Tibial nerve (tissue), 4 donors: ENCODE measurements at regions not wholly inside any gene's neighbourhood (a gene's known extent, or its start where the extent isn't known, plus 50 kb on each side); places are given as distances from the start of the nearest gene placed in this dataset.

Source experiments
- DNase-seq, 2 donors: peaks; one replicate each; pipeline ENCODE4 v3.0.0-alpha.2; 2019; ENCODE audit warnings: low spot score in 2 of 2
- H3K27ac ChIP-seq, 4 donors: fragments of 200-600 bp; sonication (generic) in 3 of 4; one replicate each; pipeline ENCODE4 v1.5.1; 2017 to 2019; ENCODE audit warnings: mild to moderate bottlenecking in 1 of 4
- H3K27me3 ChIP-seq, 2 donors: fragments of 200-600 bp; sonication (generic) in 1 of 2; one replicate each; pipeline versions ENCODE4 v1.5.1 to v1.6.0; 2017 to 2019
- H3K36me3 ChIP-seq, 3 donors: fragments of 200-600 bp; sonication (generic); one replicate each; pipeline ENCODE4 v1.5.1; 2018 to 2019
- H3K4me1 ChIP-seq, 4 donors: fragments of 200-600 bp; sonication (generic) in 3 of 4; one replicate each; pipeline ENCODE4 v1.5.1; 2017 to 2019
- H3K4me3 ChIP-seq, 4 donors: fragments of 200-600 bp; sonication (generic) in 3 of 4; one replicate each; pipeline ENCODE4 v1.5.1; 2017 to 2019; ENCODE audit warnings: mild to moderate bottlenecking in 1 of 4, moderate library complexity in 1 of 4
- H3K9me3 ChIP-seq, 4 donors: fragments of 200-600 bp; sonication (generic) in 3 of 4; one replicate each; pipeline ENCODE4 v1.5.1; 2017 to 2019
- CTCF ChIP-seq, 5 experiments: fragments of 200-600 bp in 3 of 5; fragments of 450-650 bp in 2 of 5; sonication (generic) in 3 of 5; IDR thresholded peaks; one replicate each; pipeline ENCODE4 v1.5.1; 2016 to 2019; ENCODE audit warnings: antibody characterized with exemption in 5 of 5, mild to moderate bottlenecking in 3 of 5, moderate library complexity in 2 of 5
- EP300 ChIP-seq, 2 donors: sonication (generic); formaldehyde crosslinking; IDR thresholded peaks; one replicate each; pipeline ENCODE4 v1.6.1; 2017; ENCODE audit warnings: antibody characterized with exemption in 2 of 2, mild to moderate bottlenecking in 1 of 2
- POLR2A ChIP-seq, 2 donors: fragments of 450-650 bp; IDR thresholded peaks; one replicate each; pipeline ENCODE4 v1.6.1; 2017; ENCODE audit warnings: antibody characterized with exemption in 2 of 2, mild to moderate bottlenecking in 2 of 2, moderate library complexity in 2 of 2
- WGBS, 2 donors: methylation state at CpG; one replicate each; pipeline ENCODE4 v1.1.5; 2018; 5-methylcytosine and 5-hydroxymethylcytosine counted together

- TF ChIP-seq EP300 (IDR thresholded peaks at IDR 0.05), result no peak
- no peak for TF ChIP-seq POLR2A (IDR thresholded peaks at IDR 0.05)
- no peak for TF ChIP-seq CTCF (IDR thresholded peaks at IDR 0.05)
- H3K4me3 ChIP-seq, result no peak overlapping the region
- H3K27ac ChIP-seq, result no peak overlapping the region
- no peaks in the 10 kb centered on the region for H3K9me3 ChIP-seq
- no peaks in the 10 kb centered on the region for H3K4me1 ChIP-seq
- no peaks in the 10 kb centered on the region for H3K27me3 ChIP-seq
- 90 to 91% methylated on average over 4 of the region's 4 CpGs for WGBS, 2 donors
- H3K36me3 ChIP-seq, result no peaks in the 10 kb centered on the region
- DNase-seq, result no peak
These were observed 222.7 kb upstream of the NOVA1 start for GRCh38 chr14:26820572-26820971.

GRCh38 chr14:26828741-26829140 lies 230.9 kb upstream of the NOVA1 start:
- Histone ChIP-seq H3K4me1 (no peaks in the 10 kb centered on the region), H3K9me3 (no peaks in the 10 kb centered on the region), H3K27me3 (no peaks in the 10 kb centered on the region), H3K4me3 (no peak overlapping the region), H3K36me3 (no peaks in the 10 kb centered on the region), H3K27ac (no peak overlapping the region)
- no peak for TF ChIP-seq POLR2A (IDR thresholded peaks at IDR 0.05)
- TF ChIP-seq CTCF (IDR thresholded peaks at IDR 0.05), result no peak
- no peak for TF ChIP-seq EP300 (IDR thresholded peaks at IDR 0.05)
- DNase-seq, result no peak
- WGBS, 2 donors, result 87 to 91% methylated on average over 4 of the region's 4 CpGs

- DNase-seq, result no peak
- no peaks in the 10 kb centered on the region for H3K9me3 ChIP-seq
- H3K4me3 ChIP-seq, result no peak overlapping the region
- H3K27ac ChIP-seq, result no peak overlapping the region
- no peaks in the 10 kb centered on the region for H3K4me1 ChIP-seq
- no peaks in the 10 kb centered on the region for H3K27me3 ChIP-seq
- TF ChIP-seq EP300 (IDR thresholded peaks at IDR 0.05) (no peak), CTCF (IDR thresholded peaks at IDR 0.05) (no peak), POLR2A (IDR thresholded peaks at IDR 0.05) (no peak)
- H3K36me3 ChIP-seq, result no peaks in the 10 kb centered on the region
These were observed 235.9 kb upstream of the NOVA1 start for GRCh38 chr14:26833621-26834176.

- TF ChIP-seq POLR2A (IDR thresholded peaks at IDR 0.05) (no peak), EP300 (IDR thresholded peaks at IDR 0.05) (no peak), CTCF (IDR thresholded peaks at IDR 0.05) (no peak)
These were observed 238.2 kb upstream of the NOVA1 start for GRCh38 chr14:26835979-26836570.

GRCh38 chr14:26839481-26839880 lies 241.6 kb upstream of the NOVA1 start:
- Histone ChIP-seq H3K9me3 (no peaks in the 10 kb centered on the region), H3K4me3 (no peak overlapping the region), H3K27me3 (no peaks in the 10 kb centered on the region), H3K36me3 (no peaks in the 10 kb centered on the region), H3K27ac (no peak overlapping the region), H3K4me1 (peaks cover 0 to 14% (median 0%) of the 10 kb centered on the region in 4 donors)
- DNase-seq, result no peak
- no peak for TF ChIP-seq CTCF (IDR thresholded peaks at IDR 0.05)
- no peak for TF ChIP-seq EP300 (IDR thresholded peaks at IDR 0.05)
- TF ChIP-seq POLR2A (IDR thresholded peaks at IDR 0.05), result no peak
- 33 to 57% methylated on average over 1 of the region's 1 CpG for WGBS, 2 donors

More at GRCh38 chr14:26835979-26836570, 238.2 kb upstream of the NOVA1 start:
- H3K4me1 ChIP-seq, result peaks cover 0 to under 1% (median 0%) of the 10 kb centered on the region in 4 donors
- no peaks in the 10 kb centered on the region for H3K27me3 ChIP-seq
- no peaks in the 10 kb centered on the region for H3K36me3 ChIP-seq
- DNase-seq, result no peak
- H3K27ac ChIP-seq, result no peak overlapping the region
- H3K9me3 ChIP-seq, result no peaks in the 10 kb centered on the region
- no peak overlapping the region for H3K4me3 ChIP-seq
- 58 to 65% methylated on average over 4 of the region's 4 CpGs for WGBS, 2 donors
